Stimulated activated CD4-positive, alpha-beta T cell treated with anti-CD3 and anti-CD28 coated beads, TNF-alpha, amount 100 ng/mL, for 48 hours (primary cell): ENCODE measurements at regions not wholly inside any gene's neighbourhood (a gene's known extent, or its start where the extent isn't known, plus 50 kb on each side); places are given as distances from the start of the nearest gene placed in this dataset.
"Not testable (repeated sequence)": the region's sequence is repeated elsewhere in the genome, so short reads cannot be mapped to it uniquely, and the experiment has no call there.

Source experiments
- DNase-seq, 3 donors: peaks; one replicate each; pipeline ENCODE4 v3.0.0-alpha.2; 2020; ENCODE audit warnings: low read depth in 3 of 3

DNA sequence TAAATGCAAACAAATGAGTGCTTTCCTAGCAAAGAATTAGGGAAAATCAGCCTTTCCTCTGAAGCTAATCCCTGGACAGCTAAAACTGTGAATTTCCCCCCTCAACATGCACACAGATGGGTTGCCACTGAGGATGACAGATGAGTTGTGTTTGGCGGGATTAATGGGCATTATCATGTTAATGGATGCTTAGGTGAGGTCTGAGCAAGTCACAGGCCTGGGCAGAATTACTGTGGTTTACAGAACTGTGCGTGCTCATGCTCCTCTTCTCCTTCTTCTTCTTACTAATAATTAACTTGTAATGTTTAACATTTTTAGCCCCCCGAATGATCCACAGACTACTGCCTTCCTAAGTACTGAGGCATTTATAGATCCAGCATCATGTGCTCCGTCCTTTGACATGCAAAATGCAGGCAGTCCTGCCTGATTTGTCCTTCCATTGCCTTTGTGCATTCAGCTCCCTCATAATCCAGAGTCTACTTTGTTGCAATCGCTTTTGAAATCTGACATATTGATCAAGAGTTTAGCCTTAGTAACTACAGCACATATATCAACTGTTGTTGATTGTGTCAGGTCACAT lies 753.4 kb upstream of the MMS22L start:
- no peak for DNase-seq

DNA sequence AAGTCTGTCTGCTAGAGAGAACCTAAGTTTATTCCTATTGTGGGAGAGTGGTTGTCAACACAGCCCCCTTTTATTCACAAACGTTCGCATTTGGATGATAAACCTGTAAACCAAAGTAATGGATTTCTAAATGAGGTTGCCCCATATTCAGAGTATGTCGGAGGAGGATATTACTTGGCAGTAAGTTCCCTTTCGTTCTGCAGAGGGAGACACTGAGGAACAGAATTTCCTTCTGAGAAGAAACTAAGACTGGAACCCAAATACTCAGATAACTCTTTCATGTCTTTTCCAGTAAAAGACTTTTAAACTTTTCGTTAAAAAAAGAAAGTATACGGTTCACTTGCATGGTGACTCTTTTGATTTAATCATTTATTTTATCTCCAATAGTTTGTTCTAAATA lies 754.6 kb upstream of the MMS22L start:
- no peak for DNase-seq

DNA sequence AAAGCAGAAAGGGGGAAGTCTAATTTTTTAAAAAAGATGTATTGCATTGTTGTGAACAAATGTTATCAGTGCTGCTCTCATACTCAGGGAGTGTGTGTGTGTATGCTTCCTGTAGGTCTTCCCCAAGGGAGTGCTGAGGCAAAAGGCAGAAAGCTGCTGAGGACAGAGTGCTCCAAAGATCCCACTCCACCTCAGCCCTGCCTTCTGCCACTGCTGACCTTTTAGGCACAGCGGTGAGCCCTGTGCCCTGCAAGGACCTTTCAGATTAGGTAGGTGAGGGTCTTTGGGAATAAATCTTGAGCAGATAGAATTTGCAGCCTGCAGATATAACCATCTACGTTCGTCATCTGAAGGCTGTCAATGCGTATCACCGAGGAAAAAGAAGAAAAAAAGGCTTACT lies 756.4 kb upstream of the MMS22L start:
- DNase-seq, result no peak

DNA sequence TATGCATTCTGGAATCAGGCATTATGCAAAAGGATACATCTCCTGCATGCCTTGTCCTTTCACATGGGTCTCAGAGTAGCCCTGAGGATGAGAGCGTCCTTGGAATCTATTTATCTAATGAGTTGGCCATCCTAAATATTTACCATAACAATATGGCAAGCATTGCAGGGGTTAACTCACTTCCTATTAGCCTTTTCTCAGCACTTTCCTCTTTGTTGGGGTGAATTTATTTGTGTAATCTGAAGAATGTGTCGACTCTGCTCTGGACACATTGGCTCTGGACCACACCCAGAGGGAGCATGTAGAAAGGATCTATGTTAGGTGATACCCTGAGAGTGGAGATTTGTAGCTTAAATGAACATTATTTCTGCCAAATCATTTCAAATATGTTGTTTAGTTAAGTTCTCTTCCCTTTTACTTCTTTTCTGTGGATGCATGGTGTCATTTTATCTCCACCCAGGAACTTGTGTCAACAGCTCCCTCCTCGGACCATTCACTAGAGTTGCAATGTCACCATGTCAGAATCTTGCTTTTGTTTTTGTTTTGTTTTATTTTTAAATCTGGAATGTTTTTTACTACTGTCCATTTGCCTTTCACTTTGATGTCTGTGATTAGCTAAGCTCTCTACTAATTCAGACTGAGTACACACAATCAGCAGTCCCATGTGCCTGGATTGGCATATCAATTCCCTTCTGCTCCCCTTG lies 757.0 kb upstream of the MMS22L start:
- DNase-seq, result no peak

DNA sequence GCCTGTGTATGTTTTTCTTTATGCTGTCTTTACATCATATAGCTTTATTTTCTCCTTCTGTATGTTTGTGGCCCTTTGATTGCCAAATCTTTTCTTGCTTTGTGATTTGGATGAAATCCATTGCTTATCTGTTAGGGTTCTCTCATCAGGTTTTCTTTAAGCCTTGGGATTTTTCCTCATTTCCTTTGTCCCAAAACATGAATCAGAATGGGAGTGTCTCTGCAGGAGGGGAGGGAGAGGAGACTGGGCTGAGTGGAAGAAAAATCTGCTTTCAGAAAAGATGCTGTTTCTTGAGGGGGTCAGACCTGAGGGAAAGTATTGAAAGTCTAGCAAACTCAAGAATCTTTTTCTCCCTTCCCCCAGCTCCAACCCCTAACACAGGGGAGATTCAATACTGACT lies 758.0 kb upstream of the MMS22L start:
- DNase-seq, result no peak

DNA sequence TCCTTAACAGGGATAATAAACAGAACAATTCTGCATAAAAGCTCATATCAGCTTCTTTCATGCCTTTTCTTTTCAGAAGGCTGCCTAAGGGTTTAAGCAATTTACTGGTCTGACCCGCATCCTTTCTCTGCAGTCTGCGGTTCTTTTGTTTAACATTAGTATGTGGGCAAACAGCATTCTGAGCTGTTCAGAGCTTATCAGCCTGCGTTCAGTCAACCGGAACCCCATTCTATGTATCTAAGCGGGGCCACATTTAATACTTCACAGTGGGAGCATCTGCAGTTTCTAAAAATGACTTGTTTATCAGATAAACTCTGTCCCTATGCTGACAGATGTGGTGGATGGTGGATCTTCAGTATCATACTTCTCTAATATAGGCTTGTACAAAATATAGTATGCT lies 758.9 kb upstream of the MMS22L start:
- no peak for DNase-seq

DNA sequence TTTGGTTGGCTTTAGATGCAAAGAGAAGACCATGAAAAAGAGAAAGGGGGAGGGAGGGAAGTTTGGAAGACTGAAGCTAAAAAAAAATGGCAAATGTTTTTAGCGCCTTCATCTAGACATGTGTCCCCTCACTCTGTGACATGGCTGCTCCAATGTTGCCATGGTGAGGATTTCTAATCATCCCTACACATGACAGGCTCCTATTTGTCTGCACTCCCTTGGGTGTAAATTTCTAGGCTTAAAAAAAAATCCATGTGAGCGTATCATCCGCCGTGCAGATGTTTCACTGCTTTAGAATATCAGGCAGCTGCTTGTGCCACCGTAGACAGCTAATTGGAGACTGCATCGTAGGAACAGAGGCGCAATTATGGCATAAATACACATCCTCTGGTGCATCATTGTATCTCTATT lies 761.1 kb upstream of the MMS22L start:
- DNase-seq, result no peak

DNA sequence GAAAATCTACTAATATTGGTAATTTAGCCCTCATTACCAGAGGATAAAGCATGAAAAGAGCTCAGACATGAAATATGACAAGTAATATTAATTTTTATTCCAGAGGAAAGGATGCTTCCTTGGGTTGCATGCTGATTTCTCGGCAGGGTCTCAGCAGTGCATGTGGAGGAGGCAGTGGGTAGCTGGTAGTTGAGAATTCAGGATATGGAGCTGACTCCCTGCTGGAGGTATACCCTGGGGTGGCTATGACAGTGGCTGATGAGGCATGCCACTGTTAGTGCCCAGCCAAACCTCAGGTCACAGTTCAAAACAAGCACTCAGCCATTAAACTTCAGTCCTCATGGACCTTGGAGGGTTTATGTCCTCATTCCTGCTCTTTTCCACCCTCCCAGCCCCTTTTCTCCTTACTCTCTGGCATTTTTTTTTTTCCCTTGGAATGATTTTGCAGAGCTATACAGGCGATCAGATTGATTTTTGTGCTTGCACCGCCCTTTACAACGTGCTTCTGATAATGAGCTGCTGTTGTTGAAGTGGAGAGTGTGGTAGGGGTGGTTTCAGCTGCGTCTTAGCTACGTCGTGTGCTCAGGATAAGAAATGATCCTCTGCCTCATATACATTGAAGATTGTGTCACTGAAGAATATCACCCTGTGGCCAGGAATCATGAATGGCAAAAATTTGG lies 761.9 kb upstream of the MMS22L start:
- no peak for DNase-seq

DNA sequence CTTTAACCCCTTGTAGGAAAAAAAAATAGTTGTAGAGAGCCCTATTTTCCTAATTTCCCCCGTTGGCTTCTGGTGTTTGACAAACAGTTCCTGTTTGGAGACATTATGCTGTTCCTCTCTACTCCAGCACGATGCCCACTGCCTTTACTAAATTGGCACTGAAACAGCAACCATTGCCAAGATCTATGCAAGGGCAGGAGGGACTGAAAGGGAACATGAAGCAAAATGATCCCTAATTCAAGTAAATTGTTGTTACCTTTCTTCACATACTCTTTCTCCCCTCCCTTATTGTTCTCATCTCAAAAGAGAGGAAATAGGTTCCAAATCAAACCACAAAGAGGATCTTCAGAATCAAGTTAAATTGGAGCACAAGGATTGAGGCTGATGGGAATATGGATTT lies 764.1 kb upstream of the MMS22L start:
- no peak for DNase-seq

DNA sequence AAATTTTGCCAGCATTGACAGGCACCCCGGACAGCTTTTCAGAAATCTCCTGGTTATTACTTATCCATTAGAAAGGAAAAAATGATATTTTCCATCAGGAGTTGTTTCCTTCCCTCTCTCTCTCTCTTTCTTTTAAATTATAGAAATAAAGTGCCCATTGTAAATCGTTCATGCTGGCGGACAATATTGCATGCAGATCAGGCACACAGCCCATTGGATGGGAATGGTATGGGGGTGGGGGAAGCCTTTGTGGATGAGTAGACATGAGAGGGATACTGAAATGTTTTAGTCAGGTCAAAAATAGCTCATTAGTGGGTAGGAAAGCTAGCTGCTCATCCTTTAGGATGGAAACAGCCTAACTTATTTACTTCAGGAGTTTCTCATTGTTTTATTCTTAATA lies 764.9 kb upstream of the MMS22L start:
- DNase-seq, result no peak

DNA sequence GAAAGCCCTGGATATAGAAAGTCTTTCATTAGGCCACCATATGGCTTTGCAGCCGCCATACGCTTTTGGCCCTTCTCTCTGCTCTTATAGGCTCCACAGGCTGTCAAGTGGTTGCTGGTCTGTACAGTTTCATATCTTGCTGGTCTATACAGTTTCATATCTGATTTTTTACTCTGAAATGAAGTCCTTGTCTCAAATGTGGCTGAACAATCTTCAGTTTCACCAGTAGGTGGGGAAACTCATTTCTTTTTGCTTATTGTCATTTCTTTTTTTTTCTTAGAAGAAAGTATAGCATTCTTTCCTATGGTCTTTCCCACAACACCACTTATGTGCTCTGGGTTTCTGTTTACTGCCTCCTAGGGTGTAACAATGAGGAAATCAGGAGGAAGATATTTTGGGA lies 771.4 kb upstream of the MMS22L start:
- DNase-seq, result no peak

DNA sequence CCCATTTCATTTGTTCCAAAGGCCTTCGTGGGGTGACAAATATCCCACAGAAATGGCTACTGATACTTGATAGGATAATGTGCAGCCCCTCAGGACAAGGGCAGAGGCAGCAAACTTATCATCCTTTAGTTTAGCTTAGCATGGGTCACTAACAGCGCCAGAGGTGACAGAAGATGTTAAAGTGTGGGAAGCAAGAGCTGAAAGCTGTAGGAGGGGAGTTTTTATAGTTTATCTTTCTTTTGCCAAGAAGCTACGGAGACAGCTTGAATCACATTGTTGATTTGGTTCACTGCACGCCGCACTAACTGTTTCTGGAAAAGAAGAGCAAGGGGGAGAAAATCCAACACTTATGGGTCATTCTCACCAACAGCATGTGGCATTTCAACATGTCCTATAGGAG lies 773.9 kb upstream of the MMS22L start:
- no peak for DNase-seq

DNA sequence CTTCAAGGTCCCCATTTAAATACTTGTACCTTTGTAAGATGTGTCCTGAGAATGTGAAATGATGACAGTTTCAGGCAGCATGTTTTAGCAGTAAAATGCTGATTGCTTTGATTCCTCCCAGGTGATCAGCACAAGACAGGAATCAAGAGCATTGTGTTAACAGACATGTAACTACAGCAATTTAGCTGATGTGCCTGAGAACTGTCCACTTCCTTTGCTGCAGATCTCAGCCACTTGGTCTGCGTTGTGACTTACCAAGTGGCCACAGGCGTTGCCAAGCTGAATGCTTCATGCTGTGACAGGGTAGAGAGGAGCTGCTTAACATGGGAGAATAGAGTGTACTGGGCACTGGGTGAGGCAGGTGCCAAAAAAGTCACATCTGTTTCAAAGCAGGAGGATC lies 767.0 kb upstream of the POU3F2 start:
- no peak for DNase-seq

DNA sequence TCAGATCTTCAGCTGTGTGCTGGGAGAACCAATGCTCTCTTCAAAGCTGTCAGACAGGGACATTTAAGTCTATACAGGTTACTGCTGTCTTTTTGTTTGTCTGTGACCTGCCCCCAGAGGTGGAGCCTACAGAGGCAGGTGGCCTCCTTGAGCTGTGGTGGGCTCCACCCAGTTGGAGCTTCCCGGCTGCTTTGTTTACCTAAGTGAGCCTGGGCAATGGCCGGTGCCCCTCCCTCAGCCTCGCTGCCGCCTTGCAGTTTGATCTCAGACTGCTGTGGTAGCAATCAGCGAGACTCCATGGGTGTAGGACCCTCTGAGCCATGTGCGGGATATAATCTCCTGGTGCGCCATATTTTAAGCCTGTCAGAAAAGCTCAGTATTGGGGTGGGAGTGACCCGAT lies 745.8 kb upstream of the POU3F2 start:
- not testable (repeated sequence) for DNase-seq

DNA sequence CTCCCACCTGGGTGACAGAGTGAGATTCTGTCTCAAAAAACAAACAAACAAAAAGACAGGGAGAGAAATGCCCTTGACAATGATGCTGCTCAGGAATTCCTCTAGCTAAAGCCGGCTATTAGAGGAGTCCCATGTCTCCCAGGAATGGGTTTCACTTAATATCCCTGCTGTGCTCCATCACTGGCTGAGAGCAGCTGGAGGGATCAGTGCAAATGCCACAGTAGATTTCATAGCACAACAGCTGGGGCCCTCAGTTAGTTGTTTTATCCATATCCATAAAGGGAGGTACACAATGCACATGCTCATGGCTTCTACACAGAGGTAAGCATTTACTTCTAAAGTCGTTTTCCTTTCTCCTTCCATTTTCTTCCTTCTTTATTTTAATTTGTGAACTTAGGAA lies 742.0 kb upstream of the POU3F2 start:
- DNase-seq, result no peak

DNA sequence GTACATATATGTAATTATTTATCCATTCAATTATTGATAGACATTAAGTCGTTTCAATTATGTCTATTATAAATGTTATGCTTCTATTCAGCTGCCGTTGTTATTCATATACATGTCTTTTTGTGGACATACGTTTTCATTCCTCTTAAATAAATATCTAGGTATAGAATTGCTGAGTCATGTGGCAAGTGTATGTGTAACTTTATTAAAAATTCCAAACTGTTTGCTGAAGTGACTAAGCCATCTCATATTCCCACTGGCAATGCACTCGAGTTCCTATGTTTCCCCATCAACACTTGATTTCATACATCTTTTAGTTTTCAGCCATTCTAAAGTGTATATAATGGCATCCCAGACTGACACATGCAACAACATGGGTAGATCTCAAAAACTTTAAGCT lies 739.7 kb upstream of the POU3F2 start:
- DNase-seq, result no peak

DNA sequence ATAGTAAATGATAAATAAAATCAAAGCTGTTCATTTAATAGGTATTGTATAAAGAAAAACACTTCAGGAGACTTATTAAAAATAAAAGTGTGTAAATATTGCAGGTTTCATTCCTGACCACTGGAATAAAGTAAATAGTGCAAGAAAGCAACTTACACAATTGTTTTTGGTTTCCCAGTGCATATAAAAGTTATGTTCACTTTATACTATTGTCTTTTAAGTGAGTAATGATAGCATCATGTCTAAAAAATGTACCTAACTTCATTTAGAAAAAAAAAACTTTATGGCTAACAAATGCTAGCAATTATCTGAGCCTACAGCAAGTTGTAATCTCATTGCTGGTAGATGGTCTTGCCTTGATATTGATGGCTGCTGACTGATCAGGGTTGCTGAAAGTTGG lies 726.6 kb upstream of the POU3F2 start:
- DNase-seq, result no peak

DNA sequence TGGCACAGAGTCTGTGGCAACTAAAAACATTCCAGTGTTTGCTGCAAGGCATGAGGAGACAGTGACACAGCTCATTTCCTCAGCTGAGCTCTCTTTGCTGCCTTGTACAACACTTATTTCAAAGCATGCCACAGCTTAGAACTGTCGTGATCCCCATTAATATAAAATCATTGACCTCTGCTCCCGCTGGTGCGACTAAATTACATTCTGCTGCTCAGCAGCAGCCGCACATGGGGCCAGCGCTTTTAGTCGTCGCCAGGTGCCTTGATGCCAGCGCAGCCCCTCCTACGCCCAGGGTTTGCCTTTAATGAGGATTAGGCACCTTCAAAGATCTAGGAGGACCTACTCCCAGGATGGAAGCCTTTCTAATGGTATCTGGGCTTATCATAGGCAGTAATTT lies 717.9 kb upstream of the POU3F2 start:
- no peak for DNase-seq

DNA sequence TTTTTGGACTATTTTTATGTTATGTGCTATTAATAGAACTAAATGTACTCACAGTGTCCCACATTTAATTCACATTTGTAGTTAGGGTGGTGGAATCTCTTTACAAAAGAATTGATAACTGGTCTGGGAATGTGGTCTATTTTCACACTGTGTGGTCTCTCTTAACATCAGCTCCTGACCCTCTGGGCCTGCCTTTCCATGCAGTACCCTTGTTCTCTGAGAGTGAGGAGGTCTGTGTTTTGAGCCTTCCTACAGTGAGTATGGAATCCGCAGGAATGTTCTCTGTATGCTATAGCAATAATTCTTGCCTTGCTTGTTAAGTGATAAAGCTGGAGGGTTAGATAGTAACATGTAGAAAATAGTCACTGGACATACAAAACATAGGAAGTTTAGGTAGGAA lies 717.3 kb upstream of the POU3F2 start:
- DNase-seq, result no peak

DNA sequence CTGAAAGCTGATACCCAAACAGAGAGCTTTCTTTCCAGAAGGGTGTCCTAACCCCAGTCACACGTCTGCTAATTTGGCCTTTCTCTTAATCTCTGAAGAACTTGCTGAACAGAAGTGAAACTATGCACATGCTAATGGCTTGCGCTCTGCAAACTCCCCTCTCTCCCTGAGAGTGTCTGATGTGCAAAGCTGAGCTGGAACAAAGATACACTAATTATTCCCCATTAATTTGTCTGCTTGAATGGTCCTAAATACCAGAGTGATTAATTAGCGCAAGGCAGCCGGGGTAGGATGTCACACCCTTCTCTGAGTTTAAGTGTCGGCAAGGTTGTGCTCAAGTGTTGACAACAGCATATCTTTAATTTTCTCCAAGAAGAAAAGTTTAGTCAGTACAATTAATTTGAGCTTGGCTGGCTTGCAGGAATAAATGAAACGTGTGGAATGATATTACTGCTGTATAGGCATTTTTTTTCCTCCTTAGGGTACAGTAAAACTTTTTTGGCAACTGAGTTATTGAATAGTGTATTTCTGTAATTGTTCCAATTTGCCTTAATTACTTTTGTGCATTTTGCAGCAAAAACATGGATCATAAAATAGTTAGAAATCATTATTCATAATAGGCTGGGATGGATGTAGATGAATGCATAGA lies 715.9 kb upstream of the POU3F2 start:
- no peak for DNase-seq

DNA sequence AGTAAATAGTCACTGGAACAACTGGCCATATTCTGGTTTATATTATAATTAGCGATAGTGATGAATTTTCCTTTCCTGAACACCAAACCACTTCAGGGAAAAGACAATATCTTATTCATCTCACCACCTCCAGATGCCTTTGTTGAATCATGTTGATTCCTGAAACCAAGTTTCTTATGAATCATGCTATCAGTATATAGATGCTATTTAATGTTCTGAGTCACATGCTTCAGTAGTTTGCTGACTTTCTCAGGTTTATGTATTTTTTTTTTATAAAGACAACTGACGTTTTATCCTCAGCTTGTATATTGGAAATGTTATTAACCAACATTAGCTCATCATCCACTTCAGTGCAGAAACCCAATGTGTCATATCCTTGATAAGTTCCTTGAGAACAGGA lies 710.2 kb upstream of the POU3F2 start:
- DNase-seq, result no peak

DNA sequence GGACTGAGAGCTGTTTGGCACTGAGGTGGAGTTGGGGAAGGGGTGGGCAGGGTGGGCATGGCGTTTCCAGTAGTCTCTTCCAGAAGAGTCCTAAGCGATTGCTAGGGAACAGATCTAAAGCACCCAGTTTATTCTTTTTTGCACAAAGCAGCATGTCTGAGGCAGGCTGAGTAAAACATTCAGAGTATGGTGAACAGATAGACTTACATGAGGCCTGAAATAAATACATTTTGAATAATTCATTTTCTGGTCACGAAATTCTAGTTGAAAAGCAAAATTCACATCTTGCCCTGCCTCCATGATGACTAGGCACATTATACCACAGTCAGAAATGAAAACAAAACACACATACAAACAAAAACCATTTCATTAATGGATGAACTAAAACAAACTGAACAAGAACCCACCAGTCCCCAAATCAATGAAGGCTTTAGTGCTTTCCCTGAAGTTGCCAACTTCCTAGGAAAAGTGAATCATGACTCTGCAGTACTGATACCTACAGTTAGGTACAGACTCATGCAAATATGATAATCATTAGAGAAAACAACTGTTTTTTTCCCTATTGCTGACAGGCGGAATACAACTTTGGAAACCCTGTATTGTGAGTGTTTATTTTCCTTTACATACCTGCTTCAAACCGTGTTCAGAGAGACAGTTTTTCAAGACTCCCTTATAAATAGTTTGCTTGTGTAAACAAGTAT lies 702.9 kb upstream of the POU3F2 start:
- no peak for DNase-seq
